GM19328 (cell line): ENCODE measurements at regions not wholly inside any gene's neighbourhood (a gene's known extent, or its start where the extent isn't known, plus 50 kb on each side); places are given as distances from the start of the nearest gene placed in this dataset.
"Not testable (repeated sequence)": the region's sequence is repeated elsewhere in the genome, so short reads cannot be mapped to it uniquely, and the experiment has no call there.

Experiments
- ATAC-seq: cut with Tn5 transposase; IDR thresholded peaks from one replicate; pipeline ENCODE4 v1.9.1; 2021; ENCODE audit warnings: mild to moderate bottlenecking, moderate library complexity; ENCODE audit not compliant: unreplicated experiment

DNA sequence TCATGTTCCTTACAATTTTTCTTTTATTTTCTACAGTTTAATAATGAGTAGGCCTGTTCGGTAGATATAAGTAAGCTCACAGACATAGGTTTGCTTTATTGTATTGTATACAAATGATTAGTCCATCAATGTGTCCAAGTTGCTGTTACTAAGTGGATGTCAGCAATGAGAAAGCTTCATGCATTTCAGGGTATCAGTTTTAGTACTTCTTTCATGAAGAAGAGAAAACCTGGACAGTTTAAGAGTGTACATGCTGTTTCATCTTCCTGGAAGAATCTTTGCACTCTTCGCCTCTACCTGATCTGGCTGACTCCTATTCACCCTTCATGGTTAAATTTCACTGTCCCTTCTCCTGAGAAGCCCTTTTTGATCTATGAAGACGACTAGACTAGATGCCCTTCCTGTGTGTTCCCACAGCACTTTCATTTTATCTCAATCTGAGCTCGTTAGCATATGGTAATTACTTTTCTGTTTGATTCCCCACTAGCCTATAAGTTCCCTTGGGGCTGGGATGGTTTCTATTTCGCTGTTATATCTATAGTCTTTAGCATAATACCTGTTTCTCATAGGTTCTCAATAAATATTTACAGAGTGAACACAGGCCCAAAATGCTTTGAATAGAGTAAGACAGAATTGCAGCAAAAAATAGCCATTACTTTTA is 70.7 kb downstream of the CETN3 start:
- ATAC-seq = peak; percentile 82

- no peak for ATAC-seq
Measured at GRCh38 chr5:90337449-90338052, 72.0 kb downstream of the CETN3 start.

GRCh38 chr5:90336752-90337151 is 72.8 kb downstream of the CETN3 start:
- ATAC-seq = no peak

DNA sequence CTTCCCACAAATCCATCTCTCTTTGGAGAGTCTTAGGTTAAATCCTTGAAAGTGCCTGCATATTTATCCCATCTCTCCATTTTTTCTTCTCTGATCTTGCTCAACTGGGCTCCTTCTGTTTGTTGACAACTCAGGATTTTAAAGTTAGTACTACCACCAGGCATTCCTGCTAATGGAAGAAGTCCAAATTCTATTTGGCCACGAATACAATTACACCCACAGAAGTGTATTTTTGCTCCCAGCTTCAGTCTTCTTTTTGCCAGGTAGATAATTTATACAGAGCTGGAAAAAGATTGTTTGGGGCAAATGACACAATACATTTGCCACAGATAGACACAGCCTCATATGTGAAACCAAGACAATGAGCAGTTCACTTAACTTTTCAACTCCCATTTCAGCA is 74.8 kb downstream of the CETN3 start:
- no peak for ATAC-seq

DNA sequence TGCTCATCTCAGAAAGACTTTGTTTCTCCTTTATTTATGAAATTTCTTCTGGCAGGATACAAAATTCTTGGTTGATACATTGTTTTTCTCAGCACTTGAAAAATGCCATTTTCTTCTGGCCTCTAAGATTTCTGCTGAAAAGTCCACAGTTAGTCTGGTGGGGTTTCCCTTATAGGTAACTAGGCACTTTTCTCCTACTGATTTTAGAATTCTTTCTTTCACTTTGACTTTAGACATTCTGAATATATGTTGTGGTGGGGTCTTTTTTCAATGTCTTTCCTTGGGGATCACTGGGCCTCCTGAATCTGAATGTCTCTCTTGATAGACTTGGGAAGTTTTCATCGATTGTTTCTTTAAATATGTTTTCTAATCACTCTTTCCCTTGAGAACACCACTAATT is 79.6 kb downstream of the CETN3 start:
- ATAC-seq = no peak

GRCh38 chr5:90326995-90327394 is 82.6 kb downstream of the CETN3 start:
- ATAC-seq = no peak

DNA sequence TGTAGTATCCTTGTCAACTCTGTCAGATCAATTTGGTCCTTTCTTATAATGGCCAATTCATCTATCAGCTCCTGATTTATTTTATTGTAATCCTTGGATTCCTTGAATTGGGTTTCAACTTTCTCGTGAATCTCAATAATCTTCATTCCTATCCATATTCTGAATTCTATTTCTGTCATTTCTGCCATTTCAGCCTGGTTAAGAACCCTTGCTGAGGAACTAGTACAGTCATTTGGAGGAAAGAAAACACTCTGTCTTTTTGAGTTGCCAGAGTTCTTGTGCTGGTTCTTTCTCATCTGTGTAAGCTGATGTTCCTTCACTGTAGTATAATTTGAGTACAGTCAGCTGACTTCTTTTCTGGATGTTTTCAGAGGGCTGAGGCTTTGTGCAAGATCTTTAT is 84.5 kb downstream of the CETN3 start:
- no peak for ATAC-seq

DNA sequence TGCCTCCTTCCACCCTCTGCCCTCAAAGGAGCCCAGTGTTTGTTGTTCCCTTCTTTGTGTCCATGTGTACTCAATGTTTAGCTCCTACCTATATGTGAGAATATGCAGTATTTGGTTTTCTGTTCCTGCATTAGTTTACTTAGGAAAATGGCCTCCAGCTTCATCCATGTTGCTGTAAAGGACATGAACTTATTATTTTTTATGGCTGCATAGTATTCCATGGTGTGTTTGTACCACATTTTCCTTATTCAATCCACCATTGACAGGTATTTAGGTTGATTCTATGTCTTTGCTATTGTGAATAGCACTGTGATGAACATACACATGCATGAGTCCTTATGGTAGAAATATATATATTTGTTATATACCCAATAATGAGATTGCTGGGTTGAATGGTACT is 89.2 kb downstream of the CETN3 start:
- ATAC-seq = not testable (repeated sequence)

DNA sequence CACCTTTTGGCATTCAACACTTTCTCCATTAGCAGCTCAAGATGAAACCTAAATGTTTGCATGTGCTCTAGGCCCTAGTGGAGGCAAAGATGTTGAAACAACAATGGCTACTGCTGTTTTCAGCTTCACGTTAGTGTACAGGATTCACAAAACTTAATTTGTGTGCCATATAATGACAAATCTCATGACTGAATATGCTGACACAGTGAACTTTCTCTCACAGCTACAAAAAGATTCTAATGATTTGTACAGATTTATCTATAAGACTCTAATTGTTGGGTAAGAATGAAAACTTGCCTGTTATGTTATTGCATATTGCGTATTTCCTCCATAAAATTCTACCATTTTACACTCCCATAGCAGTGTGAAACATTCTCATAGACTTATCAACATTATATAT is 97.5 kb downstream of the CETN3 start:
- no peak for ATAC-seq

GRCh38 chr5:90311401-90311800 is 98.2 kb downstream of the CETN3 start:
- no peak for ATAC-seq

- no peak for ATAC-seq
Measured at GRCh38 chr5:90308787-90309585, 100.6 kb downstream of the CETN3 start.

DNA sequence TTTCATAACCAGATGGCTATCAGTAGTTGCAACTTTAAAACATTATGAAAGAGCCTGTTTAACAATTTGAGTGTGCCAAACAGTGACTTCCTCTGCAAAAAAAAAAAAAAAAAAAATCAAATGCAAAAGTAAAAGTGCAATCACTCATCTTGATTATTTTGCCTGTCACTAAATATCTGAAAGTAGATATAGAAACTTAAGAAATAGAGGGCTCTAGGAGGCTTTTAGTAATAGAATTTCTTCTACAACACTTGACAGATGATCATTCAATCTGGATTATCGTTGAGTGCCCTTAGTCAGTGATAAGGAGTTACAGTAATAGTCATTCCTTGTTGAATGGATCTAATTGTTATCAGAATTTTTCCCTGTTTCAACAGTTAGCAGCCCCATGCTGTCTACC is 101.8 kb downstream of the CETN3 start:
- no peak for ATAC-seq

DNA sequence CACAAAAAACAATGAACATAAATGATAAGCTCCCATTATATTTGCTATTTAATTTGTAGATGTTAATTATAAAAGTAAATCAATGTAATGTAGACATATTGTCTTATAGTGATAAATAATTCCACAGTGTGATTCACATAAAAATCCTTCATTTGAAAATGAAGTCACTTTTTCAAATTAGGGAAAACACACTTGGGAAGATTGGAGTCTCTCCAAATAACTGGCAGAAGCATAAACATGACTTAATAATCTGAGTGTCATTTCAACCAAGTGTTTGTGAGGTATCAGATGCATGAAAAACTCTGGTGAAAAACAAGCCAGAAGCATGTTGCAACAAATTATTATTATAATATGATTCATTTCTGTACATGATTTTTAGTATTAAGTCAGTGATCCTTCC is 102.2 kb downstream of the CETN3 start:
- ATAC-seq = no peak

GRCh38 chr5:90306613-90307012 is 102.9 kb downstream of the CETN3 start:
- ATAC-seq = no peak

GRCh38 chr5:90305041-90305720 is 104.4 kb downstream of the CETN3 start:
- ATAC-seq = no peak

GRCh38 chr5:90301248-90301647 is 108.3 kb downstream of the CETN3 start:
- no peak for ATAC-seq

DNA sequence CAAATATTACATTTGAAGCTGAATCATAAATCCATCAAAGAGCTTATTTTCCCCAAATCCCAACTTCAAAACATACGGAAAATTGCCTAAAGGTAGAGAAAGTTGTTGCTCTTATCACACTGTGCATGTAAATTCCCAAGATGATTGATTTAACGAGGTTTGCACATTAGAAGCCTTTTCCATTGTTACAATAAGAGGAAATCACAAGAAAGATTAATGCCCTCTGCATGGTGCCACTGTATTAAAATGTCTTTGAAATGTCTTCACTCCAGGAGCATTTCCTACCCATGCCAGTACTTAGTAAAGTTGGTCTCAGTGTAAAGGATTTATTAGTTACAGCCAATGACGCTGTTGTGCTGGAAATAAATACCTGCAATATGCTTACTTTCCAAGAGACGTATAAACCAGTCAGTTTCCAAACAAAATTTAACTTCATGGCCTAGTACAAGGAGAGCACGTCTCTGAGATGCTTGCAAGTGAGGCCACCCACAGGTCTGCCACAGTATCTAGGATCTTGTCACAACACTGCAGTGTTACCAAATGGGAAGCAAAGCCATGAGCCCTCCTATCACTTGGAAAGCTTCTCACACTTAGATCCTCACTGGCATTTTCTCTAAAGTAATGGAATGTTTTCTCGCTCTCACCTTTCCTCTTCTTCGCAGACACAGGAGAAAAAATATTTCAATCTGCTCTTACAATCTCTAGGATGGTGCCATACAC is 112.4 kb downstream of the CETN3 start:
- no peak for ATAC-seq

DNA sequence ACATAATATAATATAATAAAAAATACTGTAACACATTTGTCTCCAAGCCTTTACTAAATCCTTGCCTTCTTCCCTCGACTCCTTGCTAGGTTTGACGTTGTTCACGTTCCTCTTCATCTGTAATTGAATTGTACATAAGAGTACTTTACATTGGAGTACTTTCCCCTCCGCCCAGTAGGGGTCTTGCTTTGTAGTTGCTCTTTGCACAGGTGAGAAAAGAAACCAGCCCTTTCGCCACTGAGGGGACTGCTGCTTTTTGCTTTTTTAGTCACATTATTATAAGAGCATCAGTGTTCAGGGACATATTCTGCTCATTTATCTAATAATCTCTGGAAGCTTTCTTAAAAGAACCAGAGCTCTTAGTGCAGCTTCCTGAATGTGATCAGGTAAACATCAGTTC is 115.0 kb downstream of the CETN3 start:
- no peak for ATAC-seq

- no peak for ATAC-seq
Measured at GRCh38 chr5:90293931-90294330, 115.6 kb downstream of the CETN3 start.

GRCh38 chr5:90290648-90291047 is 118.9 kb downstream of the CETN3 start:
- no peak for ATAC-seq

DNA sequence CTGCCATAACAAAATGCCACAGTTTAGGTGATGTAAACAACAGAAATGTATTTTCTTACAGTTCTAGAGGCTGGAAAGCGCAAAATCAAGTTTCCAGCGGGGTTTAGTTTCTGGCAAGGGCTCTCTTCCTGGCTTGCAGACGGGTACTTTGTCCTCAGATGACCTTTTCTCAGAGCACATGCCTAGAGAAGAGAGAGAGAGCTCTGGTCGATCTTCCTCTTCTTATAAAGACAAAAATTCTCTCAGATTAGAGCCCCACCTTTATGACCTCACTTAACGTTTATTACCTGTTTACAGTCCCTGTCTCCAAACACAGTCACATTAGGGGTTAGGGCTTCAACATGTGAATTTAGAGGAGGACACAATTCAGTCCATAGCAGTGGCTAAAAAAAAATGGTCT is 119.7 kb downstream of the CETN3 start:
- ATAC-seq = no peak
